ENCODE measurements at regions not wholly inside any gene's neighbourhood (a gene's known extent, or its start where the extent isn't known, plus 50 kb on each side); places are given as distances from the start of the nearest gene placed in this dataset.

DNA sequence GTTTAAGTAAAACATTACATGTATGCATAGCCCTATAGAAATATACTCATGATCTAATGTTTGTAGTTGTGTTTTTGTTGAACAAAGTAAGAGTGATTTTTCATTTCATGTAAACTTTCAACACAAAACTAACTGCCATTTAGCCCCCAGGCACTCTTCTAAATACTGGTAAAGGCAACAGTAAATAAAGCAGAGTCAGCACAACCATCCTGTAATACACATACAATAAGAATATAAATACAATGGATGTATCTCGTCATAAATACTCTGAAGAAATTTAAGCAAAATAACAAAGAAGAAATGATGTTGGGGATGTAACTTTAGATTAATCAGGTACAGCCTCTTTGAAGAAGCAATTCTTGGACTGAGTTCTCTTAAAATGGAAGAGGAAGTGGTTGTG, 821.2 kb downstream of the ARAP2 start:
- no peaks in the 10 kb centered on the region for H3K36me3 ChIP-seq (ENCODE audit: insufficient read depth, low read length)
- no peak overlapping the region for H3K4me2 ChIP-seq (ENCODE audit: low read length)
- no peak overlapping the region for H3K27ac ChIP-seq (ENCODE audit: low read depth, low read length, poor library complexity, severe bottlenecking)
- TF ChIP-seq CTCF (IDR thresholded peaks at IDR 0.05; ENCODE audit: low read length) (no peak), EZH2 (IDR thresholded peaks at IDR 0.05; ENCODE audit: borderline replicate concordance, low read length) (no peak)
- H2AFZ ChIP-seq (ENCODE audit: low read length), result no peak overlapping the region
- no peak overlapping the region for H3K9ac ChIP-seq (ENCODE audit: low read length)
- no peaks in the 10 kb centered on the region for H4K20me1 ChIP-seq (ENCODE audit: insufficient read depth, low read length)
- H3K4me1 ChIP-seq (ENCODE audit: insufficient read depth, low read length, severe bottlenecking), result no peaks in the 10 kb centered on the region
- no peaks in the 10 kb centered on the region for H3K9me2 ChIP-seq (ENCODE audit: low read depth, low read length)
- H3K9me3 ChIP-seq (ENCODE audit: low read length), result no peaks in the 10 kb centered on the region
- no peaks in the 10 kb centered on the region for H3F3A ChIP-seq (ENCODE audit: insufficient read depth, low read length)
- H3K27me3 ChIP-seq (ENCODE audit: insufficient read depth, low read length), result no peaks in the 10 kb centered on the region
- no peaks in the 10 kb centered on the region for H3K79me2 ChIP-seq (ENCODE audit: insufficient read depth, low read length)
- no peak overlapping the region for H3K4me3 ChIP-seq (ENCODE audit: low read depth, low read length, poor library complexity, severe bottlenecking)

DNA sequence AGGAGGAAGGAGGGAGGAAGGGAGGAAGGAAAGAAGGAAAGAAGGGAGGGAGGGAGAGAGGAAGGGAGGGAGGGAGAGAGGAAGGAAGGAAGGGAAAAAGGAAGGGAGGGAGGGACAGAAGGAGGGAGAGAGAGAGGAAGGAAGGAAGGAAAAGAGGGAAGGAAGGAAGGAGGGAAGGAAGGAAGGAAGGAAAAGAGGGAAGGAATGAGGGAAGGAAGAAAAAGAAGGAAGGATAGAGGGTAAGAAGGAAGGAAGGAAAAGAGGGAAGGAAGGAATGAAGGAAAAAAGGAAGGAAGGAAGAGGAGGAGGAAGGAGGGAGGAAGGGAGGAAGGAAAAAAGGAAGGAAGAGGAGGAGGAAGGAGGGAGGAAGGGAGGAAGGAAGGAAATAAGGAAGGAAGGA, 796.8 kb downstream of the ARAP2 start:
- H3K4me1 ChIP-seq (ENCODE audit: insufficient read depth, low read length, severe bottlenecking), result no peaks in the 10 kb centered on the region
- no peak overlapping the region for H3K4me3 ChIP-seq (ENCODE audit: low read depth, low read length, poor library complexity, severe bottlenecking)
- H3K27me3 ChIP-seq (ENCODE audit: insufficient read depth, low read length), result no peaks in the 10 kb centered on the region
- no peaks in the 10 kb centered on the region for H3K9me3 ChIP-seq (ENCODE audit: low read length)
- no peaks in the 10 kb centered on the region for H3K36me3 ChIP-seq (ENCODE audit: insufficient read depth, low read length)
- H2AFZ ChIP-seq (ENCODE audit: low read length), result no peak overlapping the region
- no peak overlapping the region for H3K9ac ChIP-seq (ENCODE audit: low read length)
- no peaks in the 10 kb centered on the region for H3F3A ChIP-seq (ENCODE audit: insufficient read depth, low read length)
- H3K4me2 ChIP-seq (ENCODE audit: low read length), result no peak overlapping the region
- no peaks in the 10 kb centered on the region for H3K9me2 ChIP-seq (ENCODE audit: low read depth, low read length)
- no peak for TF ChIP-seq CTCF (IDR thresholded peaks at IDR 0.05; ENCODE audit: low read length)
- H3K79me2 ChIP-seq (ENCODE audit: insufficient read depth, low read length), result no peaks in the 10 kb centered on the region
- no peaks in the 10 kb centered on the region for H4K20me1 ChIP-seq (ENCODE audit: insufficient read depth, low read length)
- no peak overlapping the region for H3K27ac ChIP-seq (ENCODE audit: low read depth, low read length, poor library complexity, severe bottlenecking)

DNA sequence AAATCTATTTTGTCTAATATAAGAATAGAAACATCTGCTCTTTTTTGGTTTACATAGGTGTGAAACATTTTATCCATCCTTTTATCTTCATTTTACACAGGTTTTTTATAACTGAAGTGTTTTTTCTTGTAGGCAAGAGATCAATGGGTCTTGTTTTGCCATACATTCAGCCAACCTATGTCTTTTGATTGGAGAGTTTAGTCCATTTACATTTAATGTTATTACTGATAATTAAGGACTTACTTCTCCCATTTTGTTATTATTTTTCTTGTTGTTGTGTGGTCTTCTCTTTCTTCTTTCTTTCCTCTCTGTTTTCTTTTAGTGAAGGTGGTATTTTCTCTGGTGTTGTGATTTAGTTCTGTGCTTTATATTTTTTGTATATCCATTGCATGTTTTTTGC, 785.3 kb downstream of the ARAP2 start:
- Histone ChIP-seq H3K4me1 (ENCODE audit: insufficient read depth, low read length, severe bottlenecking) (no peaks in the 10 kb centered on the region), H3K27me3 (ENCODE audit: insufficient read depth, low read length) (no peaks in the 10 kb centered on the region), H3K9ac (ENCODE audit: low read length) (no peak overlapping the region), H2AFZ (ENCODE audit: low read length) (no peak overlapping the region), H3K27ac (ENCODE audit: low read depth, low read length, poor library complexity, severe bottlenecking) (no peak overlapping the region), H3K9me3 (ENCODE audit: low read length) (no peaks in the 10 kb centered on the region), H3F3A (ENCODE audit: insufficient read depth, low read length) (no peaks in the 10 kb centered on the region), H4K20me1 (ENCODE audit: insufficient read depth, low read length) (no peaks in the 10 kb centered on the region), H3K36me3 (ENCODE audit: insufficient read depth, low read length) (no peaks in the 10 kb centered on the region), H3K4me2 (ENCODE audit: low read length) (no peak overlapping the region), H3K79me2 (ENCODE audit: insufficient read depth, low read length) (no peaks in the 10 kb centered on the region), H3K9me2 (ENCODE audit: low read depth, low read length) (no peaks in the 10 kb centered on the region), H3K4me3 (ENCODE audit: low read depth, low read length, poor library complexity, severe bottlenecking) (no peak overlapping the region)
- TF ChIP-seq EZH2 (IDR thresholded peaks at IDR 0.05; ENCODE audit: borderline replicate concordance, low read length) (no peak), CTCF (IDR thresholded peaks at IDR 0.05; ENCODE audit: low read length) (no peak)

All from OCI-LY1 (cell line).